ENCODE measurements at regions not wholly inside any gene's neighbourhood (a gene's known extent, or its start where the extent isn't known, plus 50 kb on each side); places are given as distances from the start of the nearest gene placed in this dataset.
"Not testable (repeated sequence)": the region's sequence is repeated elsewhere in the genome, so short reads cannot be mapped to it uniquely, and the experiment has no call there.

- no peak for DNase-seq (ENCODE audit: low read depth in 2 of 2)
These were observed 385.9 kb downstream of the GLUD2 start for GRCh38 chrX:121433289-121433688.

GRCh38 chrX:121437666-121438065 is 390.3 kb downstream of the GLUD2 start:
- DNase-seq (ENCODE audit: low read depth in 2 of 2) = not testable (repeated sequence)

- no peak for DNase-seq (ENCODE audit: low read depth in 2 of 2)
These were observed 408.5 kb downstream of the GLUD2 start for GRCh38 chrX:121455890-121456289.

- no peak for DNase-seq (ENCODE audit: low read depth in 2 of 2)
These were observed 408.9 kb downstream of the GLUD2 start for GRCh38 chrX:121456315-121456714.

GRCh38 chrX:121457096-121457495 is 409.7 kb downstream of the GLUD2 start:
- DNase-seq (ENCODE audit: low read depth in 2 of 2) = no peak

- DNase-seq (ENCODE audit: low read depth in 2 of 2) = no peak
These were observed 432.0 kb downstream of the GLUD2 start for GRCh38 chrX:121479406-121479805.

GRCh38 chrX:121496966-121497365 is 449.6 kb downstream of the GLUD2 start:
- DNase-seq (ENCODE audit: low read depth in 2 of 2) = no peak

- no peak for DNase-seq (ENCODE audit: low read depth in 2 of 2)
These were observed 456.7 kb downstream of the GLUD2 start for GRCh38 chrX:121504153-121504552.

- no peak for DNase-seq (ENCODE audit: low read depth in 2 of 2)
These were observed 498.9 kb downstream of the GLUD2 start for GRCh38 chrX:121546317-121546716.

- no peak for DNase-seq (ENCODE audit: low read depth in 2 of 2)
These were observed 511.5 kb downstream of the GLUD2 start for GRCh38 chrX:121558886-121559285.

GRCh38 chrX:121562616-121563015 is 515.2 kb downstream of the GLUD2 start:
- no peak for DNase-seq (ENCODE audit: low read depth in 2 of 2)

GRCh38 chrX:121569609-121570008 is 522.2 kb downstream of the GLUD2 start:
- DNase-seq (ENCODE audit: low read depth in 2 of 2) = no peak

- no peak for DNase-seq (ENCODE audit: low read depth in 2 of 2)
These were observed 522.8 kb downstream of the GLUD2 start for GRCh38 chrX:121570072-121570841.

GRCh38 chrX:121571333-121571732 is 523.9 kb downstream of the GLUD2 start:
- DNase-seq (ENCODE audit: low read depth in 2 of 2) = no peak

GRCh38 chrX:121574384-121574783 is 527.0 kb downstream of the GLUD2 start:
- not testable (repeated sequence) for DNase-seq (ENCODE audit: low read depth in 2 of 2)

- DNase-seq (ENCODE audit: low read depth in 2 of 2) = peak in 1 of 2 donors; percentile 3
These were observed 531.8 kb downstream of the GLUD2 start for GRCh38 chrX:121579016-121579760.

GRCh38 chrX:121581885-121582284 is 534.5 kb downstream of the GLUD2 start:
- DNase-seq (ENCODE audit: low read depth in 2 of 2) = no peak

- DNase-seq (ENCODE audit: low read depth in 2 of 2) = no peak
These were observed 538.2 kb downstream of the GLUD2 start for GRCh38 chrX:121585626-121586025.

- DNase-seq (ENCODE audit: low read depth in 2 of 2) = no peak
These were observed 545.5 kb downstream of the GLUD2 start for GRCh38 chrX:121592884-121593283.

- DNase-seq (ENCODE audit: low read depth in 2 of 2) = no peak
These were observed 550.9 kb downstream of the GLUD2 start for GRCh38 chrX:121598356-121598755.

- no peak for DNase-seq (ENCODE audit: low read depth in 2 of 2)
These were observed 587.7 kb downstream of the GLUD2 start for GRCh38 chrX:121635141-121635540.

- DNase-seq (ENCODE audit: low read depth in 2 of 2) = no peak
These were observed 592.4 kb downstream of the GLUD2 start for GRCh38 chrX:121639781-121640180.

- DNase-seq (ENCODE audit: low read depth in 2 of 2) = no peak
These were observed 594.1 kb downstream of the GLUD2 start for GRCh38 chrX:121641560-121641959.

Data from stimulated activated CD4-positive, alpha-beta T cell treated with anti-CD3 and anti-CD28 coated beads, Interleukin-1b, Interleukin-23, amount 100 ng/mL, for 4 hours (primary cell).